GM21447 (cell line): ENCODE measurements at regions not wholly inside any gene's neighbourhood (a gene's known extent, or its start where the extent isn't known, plus 50 kb on each side); places are given as distances from the start of the nearest gene placed in this dataset.
"Not testable (repeated sequence)": the region's sequence is repeated elsewhere in the genome, so short reads cannot be mapped to it uniquely, and the experiment has no call there.

Experiments used
- ATAC-seq: cut with Tn5 transposase; IDR thresholded peaks from one replicate; pipeline ENCODE4 v1.9.1; 2021; ENCODE audit not compliant: unreplicated experiment

DNA sequence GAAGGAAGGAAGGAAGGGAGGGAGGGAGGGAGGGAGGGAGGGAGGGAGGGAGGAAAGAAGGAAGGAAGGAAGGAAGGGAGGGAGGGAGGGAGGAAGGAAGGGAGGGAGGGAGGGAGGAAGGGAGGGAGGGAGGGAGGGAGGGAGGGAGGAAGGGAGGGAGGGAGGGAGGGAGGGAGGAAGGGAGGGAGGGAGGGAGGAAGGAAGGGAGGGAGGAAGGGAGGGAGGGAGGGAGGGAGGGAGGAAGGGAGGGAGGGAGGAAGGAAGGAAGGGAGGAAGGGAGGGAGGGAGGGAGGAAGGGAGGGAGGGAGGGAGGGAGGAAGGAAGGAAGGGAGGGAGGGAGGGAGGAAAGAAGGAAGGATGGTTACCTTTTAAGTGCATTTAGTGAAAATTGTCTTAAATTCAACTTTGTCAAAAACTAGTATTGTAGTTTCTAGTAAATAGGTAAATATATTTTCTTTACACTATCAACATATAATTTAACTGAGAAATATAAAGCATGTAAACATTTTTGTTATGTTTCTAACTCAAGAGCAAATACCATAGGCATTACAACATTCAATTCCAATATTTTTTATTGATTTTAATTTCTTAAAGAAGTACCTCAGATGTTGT is 776.4 kb upstream of the ADGRL3 start:
- ATAC-seq = not testable (repeated sequence)

DNA sequence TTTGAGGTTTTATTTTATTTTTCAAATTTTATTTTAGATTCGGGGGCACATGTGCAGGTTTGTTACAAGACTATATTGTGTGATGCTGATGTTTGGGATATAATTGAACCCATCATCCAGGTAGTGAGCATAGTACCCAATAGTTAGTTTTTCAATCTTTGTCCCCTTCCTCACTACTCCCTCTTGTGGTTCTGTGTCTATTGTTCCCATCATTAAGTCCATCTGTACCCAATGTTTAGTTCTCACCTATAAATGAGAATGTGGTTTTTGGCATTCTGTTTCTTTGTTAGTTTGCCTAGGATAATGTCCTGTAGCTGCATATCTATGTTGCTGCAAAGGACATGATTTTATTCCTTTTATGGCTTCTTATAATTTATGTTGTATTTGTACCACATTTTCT is 767.2 kb upstream of the ADGRL3 start:
- no peak for ATAC-seq

DNA sequence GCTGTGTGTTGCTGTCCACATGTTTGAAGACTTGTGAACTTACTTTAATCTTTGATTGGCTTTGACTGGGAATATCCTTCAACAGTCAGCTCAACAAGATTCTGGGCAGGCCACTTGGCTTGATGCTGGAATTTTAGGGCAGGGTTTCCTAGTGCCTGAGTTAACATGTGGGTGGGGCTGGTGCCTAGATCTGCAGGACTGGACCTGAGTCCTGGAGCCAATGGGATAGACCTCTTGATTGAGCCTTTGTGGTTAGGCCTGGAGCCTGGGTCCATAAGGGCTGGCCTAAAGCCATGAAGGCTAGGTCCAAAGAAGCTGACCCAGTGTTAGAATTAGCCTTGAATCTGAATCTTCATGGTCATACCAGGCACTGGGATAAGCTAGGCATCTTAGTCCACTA is 757.1 kb upstream of the ADGRL3 start:
- ATAC-seq = no peak

DNA sequence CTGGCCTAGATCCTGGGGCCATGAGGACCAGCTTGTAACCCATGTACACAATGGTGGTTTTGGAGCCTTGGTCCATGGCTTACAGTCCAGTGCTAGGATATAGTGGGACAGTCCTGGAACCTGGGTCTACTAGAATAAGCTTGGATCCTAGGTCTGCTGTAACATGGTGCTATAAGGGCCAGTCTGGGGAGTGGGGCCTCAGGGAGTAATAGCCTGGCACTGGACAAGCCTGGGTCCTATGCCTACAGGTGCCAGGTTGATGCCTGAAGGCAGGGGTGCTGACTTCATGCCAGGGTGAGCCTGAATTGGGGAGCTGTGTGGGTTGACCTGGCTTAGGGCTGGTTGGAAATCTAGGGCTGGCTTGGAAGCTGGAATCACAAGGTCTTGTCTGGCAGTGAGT is 756.3 kb upstream of the ADGRL3 start:
- no peak for ATAC-seq

DNA sequence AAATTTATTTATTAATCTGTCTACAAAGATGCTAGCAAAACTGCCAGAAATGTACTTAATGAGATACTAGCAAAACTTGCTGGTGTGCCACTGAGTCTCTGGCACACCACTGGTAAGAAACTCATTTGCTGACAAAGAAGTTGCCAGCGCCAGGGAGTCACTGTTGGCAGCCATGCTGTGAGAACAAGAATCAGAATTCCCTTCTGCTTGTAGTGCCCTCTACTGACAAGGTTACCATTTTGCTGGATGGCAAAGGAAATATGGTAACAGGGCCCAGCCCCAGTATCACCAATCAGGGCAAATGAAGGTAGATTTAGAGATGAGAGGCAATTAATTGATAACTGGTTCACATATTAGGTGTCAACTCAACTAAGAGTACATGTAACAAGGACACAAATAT is 750.1 kb upstream of the ADGRL3 start:
- no peak for ATAC-seq

DNA sequence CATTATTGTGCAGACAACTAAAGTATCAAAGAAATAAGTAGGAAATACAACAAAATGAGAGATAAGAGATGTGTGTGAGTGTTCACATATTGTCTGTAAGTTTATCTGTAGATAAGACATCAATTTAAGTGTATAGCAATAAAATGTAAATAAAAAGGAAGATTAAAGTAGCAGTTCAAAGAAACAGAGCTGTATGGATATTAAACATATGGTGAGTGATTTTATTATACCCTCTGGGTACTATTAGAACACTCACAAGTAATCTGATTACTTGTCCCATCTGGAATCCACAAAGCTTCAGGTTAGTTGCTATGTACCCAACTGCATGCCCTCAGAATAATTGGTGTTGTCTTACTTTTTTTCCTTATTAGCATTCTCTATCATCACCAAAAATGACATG is 747.9 kb upstream of the ADGRL3 start:
- ATAC-seq = no peak

DNA sequence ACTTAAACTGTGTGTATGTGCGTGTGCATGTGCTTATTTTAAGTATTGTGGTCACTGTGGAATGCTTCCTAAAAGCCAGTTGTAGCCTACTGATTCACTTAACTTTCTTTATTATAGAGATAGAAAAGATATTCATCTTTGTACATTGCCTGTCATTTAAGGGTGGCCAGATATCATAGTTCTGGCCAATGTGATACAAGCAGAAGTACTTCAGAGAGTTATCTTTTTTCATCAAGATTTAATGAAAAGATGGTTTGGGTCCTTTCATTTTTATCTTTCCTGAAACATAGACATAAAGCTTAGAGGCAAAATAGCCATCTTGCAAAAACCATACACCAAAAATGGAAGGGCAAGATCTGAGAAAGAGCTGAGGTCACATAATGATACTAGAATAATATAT is 744.7 kb upstream of the ADGRL3 start:
- no peak for ATAC-seq

DNA sequence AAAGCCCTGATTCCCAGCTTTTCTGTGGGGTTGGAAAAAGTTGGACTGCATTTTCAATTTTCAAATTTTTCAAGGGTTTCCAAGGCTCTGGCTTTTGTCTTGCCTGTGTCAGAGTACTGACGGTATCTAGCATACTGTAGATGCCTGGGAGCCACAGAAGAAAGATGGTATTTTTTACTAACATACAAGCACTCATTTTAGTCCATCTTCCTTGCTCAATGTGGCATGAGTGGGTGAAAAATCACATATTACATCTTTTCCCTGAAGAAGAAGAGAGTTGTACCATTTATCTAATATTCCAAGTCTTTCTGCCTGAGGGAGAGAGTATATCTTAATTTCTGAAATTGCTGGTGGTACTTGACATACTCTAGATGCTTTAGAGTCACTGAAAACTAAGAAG is 738.6 kb upstream of the ADGRL3 start:
- ATAC-seq = no peak

DNA sequence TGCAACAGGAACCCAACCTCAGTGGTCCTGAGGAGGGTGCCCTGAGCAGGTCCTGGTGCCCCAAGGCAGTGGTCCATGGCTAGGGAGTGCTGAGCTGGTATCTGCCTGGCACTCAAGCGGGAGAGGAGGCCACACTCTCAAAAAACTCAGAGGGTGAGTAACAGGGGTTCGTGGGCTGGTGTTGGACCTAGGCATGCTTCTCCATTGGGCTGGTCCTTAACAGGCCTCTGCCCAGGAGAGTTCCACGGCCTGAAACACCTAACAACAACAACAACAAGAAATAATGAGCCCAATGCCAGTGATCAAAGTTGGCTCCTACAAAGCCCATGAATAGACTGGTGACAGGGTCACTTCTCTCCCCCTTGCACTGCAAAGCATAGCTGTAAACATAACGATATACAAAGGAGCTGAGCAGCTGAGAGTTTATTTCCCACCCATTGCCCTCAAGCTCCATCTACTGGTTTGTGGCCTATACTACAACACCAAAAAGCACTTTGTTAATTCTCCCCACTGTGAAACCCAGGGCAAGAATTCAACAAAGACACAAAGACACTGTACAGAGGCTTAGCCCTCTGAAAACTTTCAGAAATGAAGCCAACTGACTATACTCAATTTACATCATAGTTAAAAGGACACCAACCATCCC is 736.1 kb upstream of the ADGRL3 start:
- no peak for ATAC-seq

DNA sequence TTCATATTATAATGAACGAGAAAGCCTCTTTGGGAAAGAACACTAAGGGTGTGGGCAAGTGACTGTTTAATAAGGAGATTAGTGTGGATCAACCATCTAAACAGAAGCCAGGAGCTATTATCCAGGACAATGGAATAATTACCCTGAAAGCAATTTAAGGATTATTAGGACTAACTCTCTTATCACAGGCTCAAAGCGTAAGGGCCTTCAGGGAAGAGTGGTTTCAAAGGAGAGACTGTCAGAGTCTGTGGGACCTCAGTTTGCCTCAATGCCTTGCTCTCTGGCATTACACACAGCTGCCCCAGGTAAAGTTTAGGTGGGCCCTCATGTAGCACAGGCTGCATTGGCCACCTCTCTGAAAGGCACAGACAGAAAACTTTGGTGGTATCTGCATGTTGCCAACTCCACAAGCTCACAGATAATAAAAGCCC is 717.2 kb upstream of the ADGRL3 start:
- no peak for ATAC-seq

DNA sequence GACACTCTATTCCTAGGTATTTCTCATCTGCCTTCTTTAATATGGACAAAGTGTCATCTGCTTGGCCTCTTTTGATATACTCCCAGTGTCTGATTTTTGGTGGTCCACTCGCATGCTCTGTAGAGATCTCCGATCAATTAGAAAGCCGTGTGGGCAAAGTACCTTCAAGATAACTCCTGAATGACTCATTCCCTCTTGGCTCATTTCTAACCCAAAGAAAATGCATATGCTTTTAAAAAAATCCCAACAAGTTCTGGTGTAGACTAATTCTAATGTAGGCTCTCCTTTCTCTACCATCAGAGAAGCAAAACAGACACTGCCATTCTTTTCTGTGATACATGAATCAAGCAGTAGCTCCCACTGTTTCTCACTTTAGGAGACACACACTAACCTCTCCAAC is 714.9 kb upstream of the ADGRL3 start:
- no peak for ATAC-seq

DNA sequence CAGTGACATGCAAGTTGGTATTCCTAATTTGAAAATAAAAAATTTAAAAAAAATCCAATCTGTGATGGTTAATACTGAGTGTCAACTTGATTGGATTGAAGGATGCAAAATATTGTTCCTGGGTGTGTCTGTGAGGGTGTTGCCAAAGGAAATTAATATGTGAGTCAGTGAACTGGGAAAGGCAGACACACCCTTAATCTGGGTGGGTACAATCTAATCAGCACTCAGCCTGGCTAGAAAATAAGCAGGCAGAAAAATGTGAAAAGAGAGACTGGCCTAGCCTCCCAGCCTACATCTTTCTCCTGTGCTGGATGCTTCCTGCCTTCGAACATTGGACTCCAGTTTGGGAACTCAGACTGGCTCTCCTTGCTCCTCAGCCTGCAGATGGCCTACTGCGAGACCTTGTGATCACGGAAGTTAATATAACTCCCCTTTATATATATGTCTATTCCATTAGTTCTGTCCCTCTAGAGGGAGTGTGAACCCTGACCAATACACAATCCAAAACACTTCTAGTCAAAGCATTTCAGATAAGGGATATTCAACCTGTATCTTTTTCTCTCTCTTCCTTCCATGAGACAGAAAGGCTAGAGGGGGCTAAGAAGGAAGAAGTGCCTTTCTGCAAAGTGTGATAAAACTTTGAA is 712.9 kb upstream of the ADGRL3 start:
- not testable (repeated sequence) for ATAC-seq

DNA sequence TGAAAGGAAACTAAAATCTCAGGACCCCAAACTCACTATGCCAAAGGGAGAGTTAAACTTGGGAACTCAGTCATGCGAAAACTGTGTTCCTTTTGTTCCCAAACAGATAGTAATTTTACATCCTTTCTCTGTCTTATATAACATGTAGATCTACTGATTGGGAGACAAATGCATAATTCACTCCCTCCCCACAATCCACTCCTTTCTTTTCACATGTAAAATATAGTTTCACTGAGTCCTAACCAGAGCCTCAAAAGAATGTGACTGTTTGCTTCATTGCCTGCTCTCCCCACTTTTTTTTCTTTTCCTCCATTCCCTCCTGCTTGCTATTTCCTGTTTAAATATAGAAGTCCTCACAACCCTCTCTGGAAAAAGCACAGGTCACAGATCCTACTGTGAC is 699.3 kb upstream of the ADGRL3 start:
- ATAC-seq = no peak

DNA sequence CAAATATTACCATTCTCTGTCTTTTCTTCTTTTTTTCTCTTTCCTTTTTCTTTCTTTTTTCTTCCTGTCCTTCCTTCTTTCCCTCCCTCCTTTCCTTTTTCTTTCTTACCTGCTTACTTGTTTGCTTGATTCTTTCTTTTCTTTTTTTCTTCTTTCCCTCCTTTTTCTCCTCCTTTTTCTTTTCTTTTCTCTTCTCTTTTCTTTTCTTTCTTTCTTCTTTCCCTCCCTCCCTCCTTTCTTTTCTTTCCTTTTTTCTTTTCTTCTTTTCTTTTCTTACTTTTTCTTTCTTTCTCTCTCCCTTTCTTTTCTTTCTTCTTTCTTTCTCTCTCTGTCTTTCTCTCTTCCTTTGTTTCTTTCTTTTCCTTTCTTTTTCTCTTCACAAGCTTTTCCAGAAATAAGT is 697.4 kb upstream of the ADGRL3 start:
- no peak for ATAC-seq

DNA sequence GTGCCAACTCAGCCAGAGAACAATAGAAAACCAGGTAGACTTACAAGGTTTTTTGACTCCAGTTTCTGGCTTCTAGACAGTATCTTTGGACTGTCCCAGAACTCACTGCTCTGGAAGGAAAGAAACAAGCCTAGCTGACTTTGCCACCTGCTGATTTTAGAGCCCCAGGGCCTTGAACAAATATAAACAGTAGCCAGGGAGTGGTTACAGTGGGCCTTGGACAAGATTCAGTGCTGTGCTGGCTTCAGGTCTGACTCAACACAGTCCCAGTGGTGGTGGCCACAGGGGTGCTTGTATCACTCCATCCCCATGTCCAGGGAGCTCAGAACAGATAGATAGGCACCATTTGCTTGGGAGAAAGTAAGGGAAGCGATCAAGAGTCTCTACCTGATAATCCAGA is 694.1 kb upstream of the ADGRL3 start:
- no peak for ATAC-seq

DNA sequence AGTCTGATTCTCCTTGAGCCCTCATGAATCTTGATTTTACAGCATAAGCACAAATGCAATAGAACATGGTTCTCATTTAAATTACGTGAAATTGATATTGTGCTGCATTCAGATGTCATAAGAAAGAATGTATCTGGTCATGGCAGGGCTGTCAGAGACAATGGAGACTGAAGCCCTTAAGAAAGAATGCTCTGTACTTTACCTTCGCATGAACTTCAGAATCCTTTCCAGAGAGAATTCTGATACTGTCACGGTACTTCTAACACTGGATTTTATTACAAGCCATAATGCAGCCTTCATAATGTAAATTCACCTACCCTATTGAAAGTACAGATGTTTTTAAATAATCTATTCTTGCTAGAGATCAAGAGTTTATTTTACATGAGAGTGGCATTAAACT is 677.9 kb upstream of the ADGRL3 start:
- no peak for ATAC-seq

DNA sequence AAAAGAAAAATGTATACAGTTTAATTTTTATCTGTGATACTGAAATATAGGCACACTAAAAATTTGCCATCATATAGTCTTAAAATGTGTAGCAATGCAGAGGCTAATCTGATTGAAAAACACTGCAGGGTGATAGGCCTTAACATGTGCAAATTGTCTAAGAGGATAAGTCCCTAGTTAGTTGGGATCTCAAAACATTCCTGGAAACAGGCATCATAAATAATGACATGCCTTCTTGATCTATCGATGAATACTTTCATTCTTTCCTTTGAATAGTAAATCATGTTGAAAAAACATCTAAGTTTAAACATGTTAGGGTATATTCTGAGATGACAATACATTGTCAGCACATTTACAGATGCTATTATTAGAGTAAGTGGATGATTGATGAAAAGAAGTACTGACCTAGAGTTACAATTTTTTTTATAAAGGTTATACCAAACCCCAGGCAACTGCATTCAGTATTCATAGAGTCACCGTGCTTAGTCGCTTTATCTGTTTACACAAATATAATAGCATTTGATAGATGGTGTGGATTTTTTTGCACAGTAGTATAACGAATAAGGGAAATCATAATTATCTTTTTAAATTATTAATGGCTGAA is 668.2 kb upstream of the ADGRL3 start:
- no peak for ATAC-seq

DNA sequence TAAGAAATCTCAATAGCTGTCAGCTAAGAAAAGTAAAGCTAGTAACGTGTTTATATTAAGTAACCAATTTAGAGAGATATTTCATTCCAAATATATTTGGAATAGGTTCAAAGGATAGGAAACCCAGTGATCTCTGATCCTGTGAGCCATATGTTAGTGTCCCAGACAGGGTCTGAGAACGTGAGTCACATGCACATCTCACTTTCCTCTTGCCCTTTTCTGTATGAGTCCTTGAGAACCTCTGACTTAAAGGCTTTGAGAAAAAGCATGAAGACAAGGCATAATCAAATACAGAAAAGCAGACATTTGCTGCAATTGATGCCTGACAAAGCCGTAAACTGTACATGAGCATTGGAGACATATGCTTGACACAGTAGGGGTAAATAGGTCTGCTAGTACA is 655.1 kb upstream of the ADGRL3 start:
- no peak for ATAC-seq

DNA sequence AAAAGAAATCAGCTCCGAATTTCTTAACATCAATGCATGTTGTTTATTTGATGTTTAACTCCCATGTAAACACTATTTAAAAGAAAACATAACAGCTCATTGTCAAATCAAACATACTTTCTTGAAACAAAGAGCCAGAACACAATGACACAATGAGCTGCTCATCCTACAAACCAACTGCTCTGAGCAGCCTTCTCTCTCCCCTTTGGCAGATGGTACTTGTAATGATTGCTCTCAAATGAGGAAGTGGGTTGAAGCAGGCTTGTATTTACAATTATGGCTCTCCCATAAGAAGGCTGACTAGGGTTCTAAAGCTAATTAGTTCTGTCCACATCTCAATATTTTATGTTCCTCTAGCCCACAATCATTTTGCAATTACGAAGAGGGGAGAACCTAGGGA is 637.8 kb upstream of the ADGRL3 start:
- ATAC-seq = no peak

DNA sequence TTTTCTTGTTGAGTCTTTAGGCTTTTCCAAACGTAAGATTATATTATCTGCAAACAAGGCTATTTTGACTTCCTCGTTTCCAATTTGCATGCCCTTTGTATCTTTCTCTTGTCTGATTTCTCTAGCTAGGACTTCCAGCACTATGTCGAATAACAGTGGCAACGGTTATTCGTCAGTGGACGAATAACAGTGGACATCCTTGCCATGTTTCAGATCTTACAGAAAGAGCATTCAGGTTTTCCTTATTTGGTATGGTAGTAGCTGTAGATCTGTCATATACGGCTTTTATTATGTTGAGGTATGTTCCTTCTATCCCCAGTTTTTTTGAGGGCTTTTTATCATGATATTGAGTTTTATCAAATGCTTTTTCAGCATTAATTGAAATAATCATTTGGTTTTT is 634.6 kb upstream of the ADGRL3 start:
- no peak for ATAC-seq

DNA sequence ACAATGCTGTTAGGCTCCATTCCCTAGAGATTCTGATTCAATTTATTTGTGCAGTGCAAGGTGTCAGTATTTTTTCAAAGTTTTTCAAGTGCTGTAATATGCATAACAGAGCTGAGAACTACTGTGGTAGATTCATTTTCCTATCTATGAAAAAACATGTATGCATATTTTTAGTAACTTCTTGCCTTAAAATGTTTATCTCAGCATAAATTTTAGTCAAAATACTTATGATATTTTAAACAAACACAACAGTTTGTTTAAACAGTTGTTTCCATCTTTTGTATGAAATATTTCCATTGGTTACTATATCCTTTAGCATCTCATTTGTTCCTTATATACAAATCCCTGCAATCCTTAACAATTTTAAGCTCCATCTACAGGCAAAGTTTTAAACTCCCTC is 624.8 kb upstream of the ADGRL3 start:
- ATAC-seq = no peak

DNA sequence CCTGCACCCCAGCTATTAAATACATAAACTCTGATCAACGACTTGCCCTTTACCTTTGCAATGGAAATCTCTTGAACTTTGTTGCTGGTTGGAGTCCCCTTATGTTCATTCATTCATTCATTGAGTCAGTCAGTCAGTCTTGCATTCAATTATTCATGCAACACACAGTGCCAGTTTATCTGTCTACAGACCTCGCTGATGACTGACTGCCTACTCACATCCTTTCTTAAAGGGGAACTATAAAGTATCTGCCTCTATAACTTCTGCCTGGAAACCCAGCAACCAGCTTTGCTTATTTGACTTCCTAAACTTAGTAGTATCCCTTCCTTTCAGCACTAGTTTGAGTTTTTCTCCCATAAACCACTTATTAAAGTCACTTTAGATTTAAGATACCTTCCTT is 620.8 kb upstream of the ADGRL3 start:
- ATAC-seq = no peak
